WERI-Rb-1 (cell line): ENCODE measurements at regions not wholly inside any gene's neighbourhood (a gene's known extent, or its start where the extent isn't known, plus 50 kb on each side); places are given as distances from the start of the nearest gene placed in this dataset.

Experiments used
- DNase-seq: peaks from one replicate; pipeline ENCODE4 v3.0.0-alpha.2; 2020
- H3K27ac ChIP-seq: fragments of 250-450 bp; sonication (Bioruptor Pico); 2 replicates; pipeline ENCODE4 v1.5.1; 2020; ENCODE audit warnings: mild to moderate bottlenecking, moderate library complexity
- H3K27me3 ChIP-seq: fragments of 250-450 bp; sonication (Bioruptor Pico); 2 replicates; pipeline ENCODE4 v1.5.1; 2021; ENCODE audit warnings: mild to moderate bottlenecking, low read depth, moderate library complexity; ENCODE audit not compliant: insufficient read depth, severe bottlenecking
- H3K36me3 ChIP-seq: fragments of 250-450 bp; sonication (Bioruptor Pico); 2 replicates; pipeline ENCODE4 v1.5.1; 2020; ENCODE audit warnings: mild to moderate bottlenecking, moderate library complexity
- H3K4me3 ChIP-seq: 2 replicates; pipeline ENCODE4 v1.5.1; 2011; ENCODE audit warnings: low read depth, mild to moderate bottlenecking, control low read depth, low read length
- H3K9me3 ChIP-seq: fragments of 250-450 bp; sonication (Bioruptor Pico); 2 replicates; pipeline ENCODE4 v1.5.1; 2021; ENCODE audit warnings: mild to moderate bottlenecking, moderate library complexity; ENCODE audit not compliant: severe bottlenecking
- CTCF ChIP-seq: IDR thresholded peaks from 2 replicates; pipeline ENCODE4 v1.5.1; 2011; ENCODE audit warnings: low read depth, mild to moderate bottlenecking, control low read depth, inconsistent platforms, low read length

DNA sequence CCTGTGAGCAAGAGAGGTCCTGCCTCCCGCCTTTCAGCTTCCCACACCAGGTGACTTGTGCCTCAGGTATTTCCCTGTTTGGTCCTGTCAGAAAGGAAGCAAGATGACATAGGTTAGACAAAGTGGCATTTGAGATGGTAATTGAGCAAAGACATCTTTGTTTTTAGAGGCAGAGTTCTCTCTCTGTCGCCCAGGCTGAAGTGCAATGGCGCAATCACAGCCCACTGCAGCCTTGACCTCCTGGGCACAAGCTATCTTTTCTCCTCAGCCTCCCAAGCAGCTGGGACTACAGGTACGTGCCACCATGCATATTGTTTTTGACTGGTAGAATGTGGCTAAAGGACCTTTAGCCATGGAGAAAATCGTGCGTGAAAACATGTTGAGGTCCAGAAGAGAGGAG, 339.1 kb downstream of the FGF9 start:
- no peaks in the 10 kb centered on the region for H3K9me3 ChIP-seq
- DNase-seq = no peak

DNA sequence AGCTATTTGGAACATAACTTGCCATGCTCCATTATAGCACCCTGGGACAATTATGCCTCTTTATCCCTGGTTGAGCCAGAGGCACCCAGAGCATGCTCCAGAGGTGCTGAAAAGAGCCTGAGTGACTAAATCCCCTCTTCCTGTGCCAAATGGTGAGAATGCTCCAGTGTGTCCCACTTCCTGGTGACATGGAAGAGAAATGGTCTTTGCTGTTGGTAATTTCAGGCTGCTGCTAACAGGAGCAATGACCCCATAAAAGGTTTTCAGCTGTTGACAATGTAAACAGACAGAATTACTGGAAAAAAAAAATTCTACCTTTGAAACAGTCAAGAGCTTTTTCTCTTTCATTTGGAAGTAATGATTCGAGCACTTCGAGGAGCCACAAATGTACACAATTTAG, 341.8 kb downstream of the FGF9 start:
- no peak for DNase-seq
- H3K27ac ChIP-seq = no peak overlapping the region
- H3K36me3 ChIP-seq = no peaks in the 10 kb centered on the region
- no peaks in the 10 kb centered on the region for H3K9me3 ChIP-seq
- no peak overlapping the region for H3K4me3 ChIP-seq
- no peak for TF ChIP-seq CTCF
- peaks cover 93% of the 10 kb centered on the region for H3K27me3 ChIP-seq

More for the DNA sequence above, 339.1 kb downstream of the FGF9 start:
- Histone ChIP-seq H3K36me3 (no peaks in the 10 kb centered on the region), H3K27ac (no peak overlapping the region), H3K27me3 (peaks cover 99% of the 10 kb centered on the region), H3K4me3 (no peak overlapping the region)
- TF ChIP-seq CTCF = no peak

- Histone ChIP-seq H3K27ac (no peak overlapping the region), H3K9me3 (no peaks in the 10 kb centered on the region), H3K27me3 (peaks cover 90% of the 10 kb centered on the region), H3K36me3 (no peaks in the 10 kb centered on the region), H3K4me3 (no peak overlapping the region)
- TF ChIP-seq CTCF = no peak
- DNase-seq = no peak
Measured at GRCh38 chr13:22014469-22014868, 343.6 kb downstream of the FGF9 start.

DNA sequence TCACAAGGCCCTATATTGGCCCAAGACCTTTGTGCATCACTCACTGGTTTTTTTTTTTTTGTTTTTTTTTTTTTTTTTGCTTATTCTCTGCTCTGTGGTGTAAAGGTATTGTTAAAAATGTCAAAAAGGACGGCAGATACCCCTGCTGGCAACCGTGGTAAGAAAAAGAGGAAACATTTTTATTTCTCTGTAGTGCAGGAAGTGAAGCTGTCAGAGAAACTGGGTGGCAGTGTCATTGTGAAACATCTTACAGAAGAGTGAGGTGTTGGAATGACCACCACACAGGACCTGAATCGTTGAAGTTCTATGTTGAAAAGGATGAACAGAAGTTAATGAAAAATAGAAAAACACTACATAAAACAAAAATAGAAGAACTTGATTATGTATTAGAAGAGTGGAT, 346.4 kb downstream of the FGF9 start:
- TF ChIP-seq CTCF = no peak
- DNase-seq = no peak
- no peaks in the 10 kb centered on the region for H3K9me3 ChIP-seq
- peaks cover 63% of the 10 kb centered on the region for H3K27me3 ChIP-seq
- H3K36me3 ChIP-seq = no peaks in the 10 kb centered on the region
- H3K4me3 ChIP-seq = no peak overlapping the region
- H3K27ac ChIP-seq = no peak overlapping the region

DNA sequence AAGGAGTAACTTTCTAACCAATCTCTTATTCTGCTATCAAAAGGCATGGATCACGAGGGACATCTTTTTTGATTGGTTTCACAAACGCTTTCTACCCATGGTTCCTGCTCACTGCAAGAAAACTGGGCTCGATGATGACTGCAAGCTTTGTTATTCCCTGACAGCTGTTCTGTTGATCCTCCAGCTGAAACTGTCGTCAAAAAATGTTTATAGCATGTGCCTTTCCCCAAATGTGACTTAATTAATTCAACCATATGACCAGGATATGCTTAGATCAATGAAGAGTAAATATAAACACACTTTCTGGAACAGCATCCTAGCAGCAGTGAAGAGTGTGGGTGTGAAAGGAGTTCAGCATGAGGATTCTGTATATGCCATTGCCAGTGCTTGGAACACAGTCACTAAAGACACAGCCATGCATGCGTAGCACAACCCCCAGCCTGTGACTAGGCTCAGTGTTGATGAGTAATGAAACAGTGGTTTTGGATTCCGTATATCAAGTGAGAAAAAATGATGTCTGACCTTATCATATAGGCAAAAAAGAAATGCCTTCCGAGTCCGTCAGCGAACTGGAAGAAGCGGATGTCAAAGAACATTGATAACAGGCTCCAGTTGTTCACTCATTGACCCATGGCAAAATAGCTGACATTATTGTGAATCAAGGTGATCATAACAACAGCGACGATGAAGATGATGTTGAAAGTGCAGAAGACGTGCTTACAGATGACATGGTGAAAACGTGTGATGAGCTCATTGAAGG, 347.4 kb downstream of the FGF9 start:
- Histone ChIP-seq H3K4me3 (no peak overlapping the region), H3K27ac (no peak overlapping the region), H3K27me3 (peaks cover 52% of the 10 kb centered on the region), H3K36me3 (no peaks in the 10 kb centered on the region), H3K9me3 (no peaks in the 10 kb centered on the region)
- DNase-seq = no peak
- TF ChIP-seq CTCF = no peak

DNA sequence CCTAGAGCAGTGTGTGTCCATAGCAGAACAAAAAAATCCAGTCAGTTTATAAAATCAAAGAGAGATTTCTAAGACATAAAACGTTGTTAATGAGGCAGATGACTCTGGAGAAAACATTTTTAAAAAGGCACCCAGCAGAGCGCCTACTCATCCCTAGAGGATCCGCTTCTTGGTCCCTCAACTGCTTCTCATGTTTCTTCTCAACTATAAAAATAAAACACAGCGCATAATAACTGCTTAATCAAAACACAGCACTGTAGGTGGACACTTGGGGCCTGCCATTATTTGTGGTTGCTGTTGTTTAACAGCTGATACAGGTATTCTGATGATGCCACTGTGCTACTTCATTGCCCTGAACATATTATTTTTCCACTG, 347.9 kb downstream of the FGF9 start:
- no peaks in the 10 kb centered on the region for H3K9me3 ChIP-seq
- H3K36me3 ChIP-seq = no peaks in the 10 kb centered on the region
- peaks cover 48% of the 10 kb centered on the region for H3K27me3 ChIP-seq
- no peak overlapping the region for H3K4me3 ChIP-seq
- H3K27ac ChIP-seq = no peak overlapping the region
- no peak for DNase-seq
- no peak for TF ChIP-seq CTCF
